ENCODE measurements at regions not wholly inside any gene's neighbourhood (a gene's known extent, or its start where the extent isn't known, plus 50 kb on each side); places are given as distances from the start of the nearest gene placed in this dataset.
"Not testable (repeated sequence)": the region's sequence is repeated elsewhere in the genome, so short reads cannot be mapped to it uniquely, and the experiment has no call there.

DNA sequence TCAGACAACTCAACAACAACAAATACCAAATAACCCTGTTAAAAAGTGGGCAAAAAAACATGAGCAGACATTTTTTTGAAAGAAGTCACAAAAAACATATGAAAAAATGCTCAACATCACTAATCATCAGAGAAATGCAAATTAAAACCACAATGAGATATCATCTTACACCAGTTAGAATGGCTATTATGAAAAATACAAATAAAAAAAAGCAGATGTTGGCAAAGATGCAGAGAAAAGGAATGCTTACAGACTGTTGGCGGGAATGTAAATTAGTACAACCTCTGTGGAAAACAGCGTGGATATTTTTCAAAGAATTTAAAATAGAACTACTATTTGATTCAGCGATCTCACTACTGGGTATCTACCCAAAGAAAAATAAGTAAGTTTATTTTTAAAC lies 114.0 kb downstream of the SLC38A4 start:
- no peak for DNase-seq

DNA sequence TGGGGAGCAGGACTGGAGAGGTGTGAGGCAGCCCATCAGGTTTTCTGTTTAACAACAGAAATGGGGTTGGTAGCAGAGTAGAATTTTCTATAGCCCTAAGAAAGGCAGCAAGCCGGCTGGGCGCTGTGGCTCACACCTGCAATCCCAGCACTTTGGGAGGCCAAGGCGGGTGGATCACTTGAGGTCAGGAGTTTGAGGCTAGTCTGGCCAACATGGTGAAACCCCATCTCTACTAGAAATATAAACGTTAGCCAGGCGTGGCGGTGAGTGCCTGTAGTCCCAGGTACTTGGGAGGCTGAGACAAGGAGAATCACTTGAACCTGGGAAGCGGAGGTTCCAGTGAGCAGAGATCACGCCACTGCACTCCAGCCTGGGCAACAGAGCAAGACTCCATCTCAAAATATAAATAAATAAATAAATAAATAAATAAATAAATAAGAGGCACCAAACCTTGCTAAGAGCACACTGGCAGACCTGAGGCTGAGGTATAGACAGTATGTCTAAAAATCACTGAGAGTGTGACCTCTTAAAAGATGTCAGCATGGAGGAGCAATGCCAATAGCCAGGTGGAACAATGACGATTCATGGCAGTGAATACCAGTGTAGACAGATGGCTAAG lies 115.6 kb downstream of the SLC38A4 start:
- DNase-seq, result no peak

GRCh38 chr12:46702581-46703344 lies 123.0 kb downstream of the SLC38A4 start:
- no peak for DNase-seq

DNA sequence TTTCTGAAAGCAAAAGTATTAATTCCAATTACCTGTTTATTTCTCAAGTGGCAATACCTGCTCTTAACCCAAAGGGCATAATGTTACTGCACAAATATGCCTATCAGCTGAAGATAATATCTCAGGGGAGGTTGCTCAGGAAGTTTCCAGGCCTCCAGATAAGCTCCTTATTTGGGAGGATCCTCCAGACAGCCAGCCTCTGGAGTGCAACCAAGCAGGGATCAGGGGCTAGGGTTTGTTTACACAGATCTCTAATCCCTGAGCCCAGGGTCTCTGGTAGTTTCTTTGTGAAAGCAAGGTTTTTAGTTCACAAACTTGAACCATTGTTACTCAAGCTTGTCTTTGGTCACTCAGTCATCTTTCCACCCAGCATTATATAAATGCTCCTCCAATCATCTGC lies 124.4 kb downstream of the SLC38A4 start:
- no peak for DNase-seq

GRCh38 chr12:46699986-46700385 lies 125.8 kb downstream of the SLC38A4 start:
- no peak for DNase-seq

DNA sequence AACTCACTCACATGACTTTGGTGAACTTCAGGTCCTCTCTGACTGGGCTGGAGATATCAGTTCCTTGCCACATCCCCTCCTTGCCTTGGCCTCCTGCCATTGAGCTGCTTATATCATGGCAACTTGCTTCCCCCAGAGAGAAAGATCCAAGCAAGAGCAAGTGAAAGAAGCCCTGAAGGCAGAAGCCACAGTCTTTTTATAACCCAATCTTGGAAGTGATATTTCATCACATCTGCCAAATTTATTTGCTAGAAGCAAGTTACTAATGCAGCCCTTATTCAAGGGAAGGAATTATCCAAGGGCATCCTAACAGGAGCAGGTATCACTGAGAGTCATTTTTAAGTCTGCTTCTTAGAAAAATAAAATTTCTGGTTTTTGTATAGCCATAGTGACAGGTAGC lies 127.8 kb downstream of the SLC38A4 start:
- DNase-seq, result no peak

- no peak for DNase-seq
These were observed 132.3 kb downstream of the SLC38A4 start for GRCh38 chr12:46693518-46693917.

DNA sequence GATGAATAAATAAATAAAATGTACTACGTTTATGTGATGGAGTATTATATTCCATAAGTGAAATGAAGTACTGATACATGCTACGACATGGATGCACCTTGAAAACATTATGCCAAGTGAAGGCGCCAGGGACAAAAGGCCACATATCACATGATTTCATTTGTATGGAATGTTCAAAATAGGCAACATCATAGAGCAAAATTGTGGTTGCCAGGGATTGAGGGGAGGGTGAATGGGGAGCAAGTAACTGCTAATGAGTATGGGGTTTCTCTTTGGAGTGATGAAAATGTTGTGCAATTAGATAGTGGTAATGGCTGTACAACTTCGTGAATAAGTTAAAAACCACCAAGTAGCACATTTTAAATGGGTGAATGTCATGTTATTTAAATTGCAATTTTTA lies 132.8 kb downstream of the SLC38A4 start:
- no peak for DNase-seq

- DNase-seq, result no peak
These were observed 133.2 kb downstream of the SLC38A4 start for GRCh38 chr12:46692606-46693005.

GRCh38 chr12:46686267-46686942 lies 139.4 kb downstream of the SLC38A4 start:
- DNase-seq, result no peak

GRCh38 chr12:46684243-46684642 lies 141.6 kb downstream of the SLC38A4 start:
- not testable (repeated sequence) for DNase-seq

DNA sequence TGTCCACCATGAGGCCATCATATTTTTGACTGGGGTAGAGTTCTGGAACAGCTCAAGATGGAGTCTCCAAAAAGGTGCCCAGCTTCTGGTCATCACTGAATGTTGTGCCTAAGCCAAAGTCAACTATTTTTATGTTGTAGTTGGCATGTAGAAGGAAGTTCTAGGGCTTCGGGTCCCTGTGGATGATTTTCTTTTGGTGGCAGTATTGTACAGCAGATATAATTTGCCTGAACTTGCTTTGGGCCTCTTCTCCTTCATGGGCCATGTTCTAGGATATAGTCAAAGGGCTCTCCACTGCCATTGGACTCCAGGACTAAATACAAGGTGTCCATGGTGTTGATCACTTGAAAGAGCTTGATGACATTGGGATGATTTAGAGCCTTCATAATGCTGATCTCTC lies 143.6 kb downstream of the SLC38A4 start:
- no peak for DNase-seq

DNA sequence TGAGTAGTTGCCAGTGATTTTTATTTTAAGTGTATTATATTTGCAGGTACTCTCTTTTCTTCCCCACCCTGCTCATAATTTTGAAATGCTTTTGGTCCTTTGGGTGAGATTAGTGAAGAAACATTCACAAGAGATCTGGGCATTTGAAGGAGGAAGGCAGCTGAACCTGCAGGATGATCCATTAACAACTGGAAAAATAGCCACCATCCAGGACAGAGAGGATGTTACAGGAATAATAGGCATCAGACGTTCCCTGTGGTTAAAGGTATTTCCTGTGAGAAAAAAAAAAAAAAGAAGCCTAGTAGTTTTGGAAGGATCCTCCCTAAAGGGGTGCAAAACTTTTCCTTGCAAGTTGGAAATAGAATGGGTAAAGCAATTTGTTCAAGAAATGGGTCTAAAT lies 145.3 kb downstream of the SLC38A4 start:
- DNase-seq, result no peak

DNA sequence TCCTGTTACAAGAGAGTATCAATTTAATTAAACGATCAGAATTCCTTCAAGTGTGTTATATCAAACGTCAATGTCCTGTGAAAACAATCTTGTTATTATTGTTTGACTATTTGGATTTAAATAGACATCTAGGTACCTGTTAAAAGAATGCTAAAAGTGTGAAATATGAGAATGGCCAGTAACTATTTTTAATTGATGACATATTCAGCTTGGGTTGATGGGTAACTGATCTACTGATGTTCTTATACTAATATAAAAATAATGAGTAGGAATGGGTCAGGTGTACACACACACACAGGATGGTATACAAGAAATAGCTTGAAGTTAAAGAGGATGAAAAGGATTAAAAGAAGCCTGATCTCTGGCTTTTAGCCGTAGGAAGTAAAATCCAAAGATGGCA lies 146.0 kb downstream of the SLC38A4 start:
- DNase-seq, result no peak

DNA sequence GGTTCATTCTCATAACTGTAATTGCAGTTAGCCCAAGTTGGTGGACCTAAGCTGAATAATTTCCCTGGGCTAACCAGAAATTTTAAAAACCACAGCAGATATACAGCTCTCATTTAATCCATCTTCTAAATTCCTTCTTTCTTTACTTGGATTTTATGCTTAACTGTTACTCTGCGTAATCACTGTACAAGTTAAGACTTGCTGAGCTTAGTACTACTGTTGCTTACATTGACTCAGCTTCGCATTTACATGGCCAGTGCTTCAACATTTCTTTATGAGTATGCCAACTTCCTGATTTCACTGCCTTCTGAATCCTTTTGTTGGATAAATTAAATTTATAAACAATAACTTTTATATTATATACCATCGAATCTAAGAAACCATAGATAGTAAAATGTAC lies 147.4 kb downstream of the SLC38A4 start:
- no peak for DNase-seq

- no peak for DNase-seq
These were observed 148.0 kb downstream of the SLC38A4 start for GRCh38 chr12:46677749-46678148.

- no peak for DNase-seq
These were observed 148.8 kb downstream of the SLC38A4 start for GRCh38 chr12:46676797-46677520.

GRCh38 chr12:46676396-46676795 lies 149.4 kb downstream of the SLC38A4 start:
- no peak for DNase-seq

DNA sequence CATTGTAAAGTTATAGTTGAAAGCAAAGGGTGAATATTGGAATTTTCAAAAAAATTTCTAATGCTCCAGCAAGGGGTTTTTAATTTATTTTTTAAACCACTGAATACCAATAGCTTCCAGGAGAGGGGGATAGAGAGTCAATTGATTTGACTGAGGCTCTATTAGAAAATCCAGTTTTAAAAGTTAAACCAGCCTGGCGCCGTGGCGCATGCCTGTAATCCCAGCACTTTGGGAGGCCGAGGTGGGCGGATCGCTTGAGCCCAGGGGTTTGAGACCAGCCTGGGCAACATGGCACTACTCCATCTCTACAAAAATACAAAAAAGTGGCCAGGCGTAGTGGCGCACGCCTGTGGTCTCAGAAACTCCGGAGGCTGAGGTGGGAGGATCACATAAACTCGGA lies 150.1 kb downstream of the SLC38A4 start:
- DNase-seq, result no peak

- DNase-seq, result no peak
These were observed 151.0 kb downstream of the SLC38A4 start for GRCh38 chr12:46674800-46675199.

DNA sequence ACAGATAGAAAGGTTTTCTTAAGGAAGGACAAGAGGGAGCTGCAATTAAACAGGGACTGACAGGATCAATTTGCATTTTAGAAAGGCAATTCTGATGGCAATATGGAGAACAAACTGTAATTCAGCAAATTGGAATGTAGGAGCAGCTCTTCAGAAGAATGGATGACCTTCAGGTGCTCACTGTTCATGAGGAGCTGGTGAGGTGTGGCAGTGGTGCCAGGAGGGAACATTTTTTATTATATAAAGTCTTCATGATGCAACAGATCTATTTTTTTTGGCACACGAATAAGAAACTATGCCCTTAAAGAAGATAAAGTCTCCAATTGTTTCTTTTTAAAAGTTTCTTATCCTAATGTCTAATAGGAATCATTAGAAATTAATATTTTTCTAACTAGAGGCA lies 151.7 kb downstream of the SLC38A4 start:
- DNase-seq, result no peak

DNA sequence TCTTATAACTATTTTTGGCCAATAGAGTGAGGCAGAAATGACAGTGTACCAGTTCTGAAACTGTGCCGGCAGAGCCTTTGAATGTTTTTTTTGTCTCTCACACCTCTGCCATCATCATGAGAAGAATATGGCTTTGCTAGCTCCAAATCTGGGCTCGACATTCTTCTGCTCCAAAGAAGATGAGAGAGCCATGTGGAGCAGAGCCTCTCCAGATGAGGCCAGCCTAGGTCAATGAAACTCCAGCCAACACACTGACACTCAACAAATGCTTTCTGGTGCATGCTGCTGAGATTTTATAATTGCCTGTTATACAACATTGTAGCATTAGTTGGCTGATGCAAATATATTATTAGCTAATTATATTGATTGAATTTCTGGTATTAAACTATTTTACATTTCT lies 154.7 kb downstream of the SLC38A4 start:
- no peak for DNase-seq

DNA sequence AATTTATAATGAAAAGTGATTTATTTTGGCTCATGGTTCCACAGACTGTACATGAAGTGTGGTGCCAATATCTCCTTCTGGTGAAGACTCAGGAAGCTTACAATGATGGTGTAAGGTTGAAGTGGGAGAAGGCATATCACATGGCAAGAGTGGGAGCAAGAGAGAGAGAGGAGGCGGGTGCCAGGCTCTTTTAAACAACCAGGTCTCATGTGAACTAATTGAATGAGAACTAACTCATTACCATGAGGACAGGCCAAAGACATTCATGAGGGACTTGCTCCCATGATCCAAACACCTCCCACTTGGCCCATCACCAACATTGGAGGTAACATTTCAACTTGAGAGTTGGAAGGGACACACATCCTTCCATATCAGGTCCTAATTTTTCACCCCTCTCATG lies 155.2 kb downstream of the SLC38A4 start:
- no peak for DNase-seq

GRCh38 chr12:46669720-46670119 lies 156.1 kb downstream of the SLC38A4 start:
- no peak for DNase-seq
